HG03457 (cell line): ENCODE measurements at regions not wholly inside any gene's neighbourhood (a gene's known extent, or its start where the extent isn't known, plus 50 kb on each side); places are given as distances from the start of the nearest gene placed in this dataset.
"Not testable (repeated sequence)": the region's sequence is repeated elsewhere in the genome, so short reads cannot be mapped to it uniquely, and the experiment has no call there.

Experiments
- ATAC-seq: cut with Tn5 transposase; IDR thresholded peaks from one replicate; pipeline ENCODE4 v1.9.1; 2021; ENCODE audit warnings: moderate number of reproducible peaks; ENCODE audit not compliant: unreplicated experiment

- no peak for ATAC-seq
Measured at GRCh38 chrX:130467936-130468335, 66.1 kb downstream of the RBMX2 start.

DNA sequence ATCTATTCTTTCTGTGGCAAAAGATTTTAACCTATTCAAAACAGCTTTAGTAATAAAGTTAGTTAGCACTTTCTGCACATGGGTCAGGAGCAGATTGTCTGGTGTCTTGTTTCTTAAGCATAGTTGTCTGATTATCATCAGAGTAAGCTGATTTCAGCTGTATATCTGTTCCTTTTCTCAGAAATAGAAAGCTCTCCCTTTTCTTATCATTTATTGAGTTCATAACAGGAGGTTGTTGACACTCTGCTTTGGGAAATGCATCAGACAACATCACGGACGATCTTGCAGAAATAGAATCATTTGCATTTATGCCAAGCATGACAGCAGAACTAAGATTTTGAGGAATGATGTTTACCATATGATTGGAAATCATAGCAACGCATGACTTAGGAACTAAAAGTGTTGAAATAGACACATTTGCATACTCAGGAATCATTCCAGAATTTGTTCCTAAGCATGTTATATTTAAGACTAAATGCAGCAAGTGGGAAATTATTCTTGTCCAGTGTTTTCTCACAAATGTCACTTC is 66.7 kb downstream of the RBMX2 start:
- no peak for ATAC-seq

GRCh38 chrX:130482871-130483270 is 81.1 kb downstream of the RBMX2 start:
- ATAC-seq, result no peak

DNA sequence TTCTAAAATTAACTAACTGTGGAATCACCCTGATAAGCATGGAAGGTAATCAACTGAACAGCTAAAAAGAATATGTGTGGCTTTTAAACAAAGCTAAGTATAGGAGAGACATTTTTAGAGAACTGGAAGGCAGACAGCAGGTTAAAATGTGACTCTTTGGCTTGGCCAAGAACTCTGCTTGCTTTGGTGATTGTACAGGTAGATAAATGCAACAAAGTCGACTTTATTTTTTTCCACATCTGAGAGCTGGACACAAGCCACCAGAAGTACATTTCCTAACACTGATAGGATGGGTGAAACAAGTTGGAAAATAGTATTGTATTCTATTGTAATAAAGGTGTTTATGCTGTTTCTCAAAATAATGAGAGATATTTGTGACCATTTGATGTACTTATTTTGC is 84.1 kb downstream of the RBMX2 start:
- no peak for ATAC-seq

DNA sequence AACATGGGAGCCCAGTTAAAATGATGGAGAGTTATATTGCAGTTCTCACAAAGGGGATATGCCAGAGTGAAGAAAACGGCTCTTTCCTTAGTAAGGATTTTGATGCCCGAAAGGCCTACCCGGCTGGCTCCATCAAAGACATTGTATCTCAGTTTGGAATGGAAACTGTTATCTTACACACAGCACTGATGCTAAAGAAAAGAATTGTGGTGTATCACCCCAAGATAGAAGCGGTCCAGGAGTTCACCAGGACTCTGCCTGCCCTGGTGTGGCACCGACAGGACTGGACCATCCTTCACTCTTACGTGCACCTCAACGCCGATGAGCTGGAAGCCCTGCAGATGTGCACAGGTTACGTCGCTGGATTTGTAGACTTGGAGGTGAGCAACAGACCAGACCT is 93.7 kb downstream of the RBMX2 start:
- ATAC-seq, result not testable (repeated sequence)

- no peak for ATAC-seq
Measured at GRCh38 chrX:130497531-130497930, 95.7 kb downstream of the RBMX2 start.

GRCh38 chrX:130498653-130499274 is 97.0 kb downstream of the RBMX2 start:
- no peak for ATAC-seq

GRCh38 chrX:130502016-130502570 is 100.3 kb downstream of the RBMX2 start:
- ATAC-seq, result no peak

- no peak for ATAC-seq
Measured at GRCh38 chrX:130504019-130504418, 102.2 kb downstream of the RBMX2 start.

GRCh38 chrX:130507015-130507414 is 105.2 kb downstream of the RBMX2 start:
- no peak for ATAC-seq

DNA sequence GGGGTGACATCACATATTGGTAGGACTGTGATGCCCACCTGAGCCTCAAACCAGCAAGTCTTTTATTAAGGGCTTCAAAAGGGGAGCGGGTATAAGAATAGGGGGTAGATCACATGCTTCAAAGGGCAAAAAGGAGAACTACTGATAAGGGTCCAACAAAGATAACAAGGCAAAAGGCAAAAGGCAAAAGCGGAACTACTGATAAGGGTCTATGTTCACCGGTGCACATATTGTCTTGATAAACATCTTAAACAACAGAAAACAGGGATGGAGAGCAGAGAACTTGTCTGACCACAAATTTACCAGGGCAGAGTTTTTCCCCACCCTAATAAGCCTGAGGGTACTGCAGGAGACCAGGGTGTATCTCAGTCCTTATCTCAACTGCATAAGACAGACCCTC is 110.7 kb downstream of the RBMX2 start:
- not testable (repeated sequence) for ATAC-seq

DNA sequence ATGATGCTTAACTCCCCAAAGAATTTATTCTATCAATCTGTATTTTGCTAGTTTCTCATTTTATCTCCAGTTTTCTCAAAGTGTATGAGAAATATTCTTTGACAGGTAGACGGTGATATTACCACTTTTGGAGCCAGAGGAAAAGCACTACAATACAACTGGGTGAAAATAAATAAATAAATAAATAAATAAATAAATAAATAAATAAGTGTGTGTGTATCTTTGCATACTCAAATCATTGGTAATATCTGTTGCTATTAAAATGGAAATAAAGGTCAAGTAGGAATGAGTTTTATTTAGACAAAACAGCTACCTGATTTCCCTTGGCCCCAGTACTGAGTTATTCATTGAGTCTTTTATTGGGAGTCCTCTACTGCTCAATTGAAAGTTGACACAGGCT is 114.3 kb downstream of the RBMX2 start:
- ATAC-seq, result no peak

GRCh38 chrX:130523460-130524394 is 121.9 kb downstream of the RBMX2 start:
- no peak for ATAC-seq

GRCh38 chrX:130524476-130525194 is 122.8 kb downstream of the RBMX2 start:
- no peak for ATAC-seq

DNA sequence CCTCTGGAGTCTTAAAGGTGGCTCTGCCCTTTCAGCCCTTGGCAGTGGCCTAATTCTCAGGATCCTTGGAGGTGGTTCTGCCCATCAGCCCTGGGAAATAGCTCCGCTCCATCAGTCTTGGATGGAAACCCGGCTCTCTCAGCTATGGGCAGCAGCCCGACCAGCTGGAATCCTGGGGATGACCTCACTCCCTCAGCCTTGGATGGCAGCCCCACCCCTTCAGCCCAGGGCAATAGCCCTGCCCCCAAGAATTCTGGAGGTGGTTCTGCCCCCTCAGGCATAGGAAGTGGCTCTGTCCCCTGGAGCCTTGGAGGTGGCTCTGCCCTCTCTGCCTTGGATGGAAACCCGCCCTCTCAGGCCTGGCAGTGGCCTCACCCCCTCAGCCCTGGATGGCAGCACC is 127.7 kb downstream of the RBMX2 start:
- ATAC-seq, result no peak

GRCh38 chrX:130531066-130531465 is 129.3 kb downstream of the RBMX2 start:
- ATAC-seq, result no peak

DNA sequence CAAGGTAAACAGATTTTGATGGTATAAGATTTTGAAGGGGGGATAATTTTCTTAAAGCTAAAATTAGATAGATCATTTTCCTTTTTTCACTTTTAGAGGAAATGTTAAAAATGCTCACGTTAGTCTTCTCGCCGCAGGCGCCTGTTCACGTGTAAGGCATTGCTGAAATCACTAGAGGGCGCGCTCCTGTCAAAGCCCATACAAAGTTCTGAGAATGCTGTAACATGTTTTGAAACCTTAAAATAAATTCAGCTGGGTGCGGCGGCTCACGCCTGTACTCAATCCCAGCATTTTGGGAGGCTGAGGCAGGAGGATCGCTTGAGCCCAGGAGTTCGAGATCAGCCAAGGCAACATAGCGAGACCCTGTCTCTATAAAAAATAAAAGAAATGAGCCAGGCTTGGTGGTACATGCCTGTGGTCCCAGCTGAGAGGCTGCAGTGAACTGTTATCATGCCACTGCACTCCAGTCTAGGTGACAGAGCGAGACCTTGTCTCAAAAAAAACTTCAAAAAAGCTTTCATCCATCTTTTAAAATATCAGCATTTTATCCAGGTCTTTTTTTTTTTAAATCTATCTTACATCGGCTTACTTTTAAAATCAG is 138.0 kb downstream of the RBMX2 start:
- no peak for ATAC-seq

- no peak for ATAC-seq
Measured at GRCh38 chrX:130543603-130544325, 142.0 kb downstream of the RBMX2 start.

GRCh38 chrX:130545796-130546195 is 144.0 kb downstream of the RBMX2 start:
- no peak for ATAC-seq

- not testable (repeated sequence) for ATAC-seq
Measured at GRCh38 chrX:130549382-130549781, 147.6 kb downstream of the RBMX2 start.
